ENCODE measurements at regions not wholly inside any gene's neighbourhood (a gene's known extent, or its start where the extent isn't known, plus 50 kb on each side); places are given as distances from the start of the nearest gene placed in this dataset.

DNA sequence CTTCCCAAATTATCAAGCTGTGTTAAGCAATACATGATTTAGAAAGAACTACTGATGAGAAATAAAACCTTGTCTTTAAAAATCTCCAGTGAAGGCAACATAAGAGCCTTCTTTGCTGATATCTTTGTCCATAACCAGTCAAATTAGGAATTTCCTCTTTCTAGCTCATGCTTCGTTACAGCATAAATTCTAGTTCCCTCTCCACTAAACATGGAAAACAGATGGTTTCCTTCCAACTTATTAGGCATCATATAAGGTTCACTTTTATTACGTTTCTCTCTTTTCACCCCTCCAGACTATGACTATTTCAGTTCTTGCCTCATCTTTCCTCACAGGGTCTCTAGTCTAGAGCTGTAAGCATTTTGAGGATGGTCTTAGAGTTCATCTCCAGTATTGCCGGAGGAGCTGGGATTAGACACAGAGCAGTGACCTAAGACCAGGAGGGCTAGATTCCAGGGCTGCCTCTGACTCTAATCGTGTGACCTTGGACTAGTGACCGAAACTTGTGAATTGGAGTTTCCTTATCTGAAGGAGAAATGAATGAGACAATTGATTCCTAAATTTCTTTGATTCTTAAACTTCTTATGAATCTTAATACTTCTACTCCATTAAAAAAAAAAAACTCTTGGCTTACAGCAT is 195.5 kb upstream of the APCDD1 start:
- no peaks in the 10 kb centered on the region for H3K36me3 ChIP-seq

DNA sequence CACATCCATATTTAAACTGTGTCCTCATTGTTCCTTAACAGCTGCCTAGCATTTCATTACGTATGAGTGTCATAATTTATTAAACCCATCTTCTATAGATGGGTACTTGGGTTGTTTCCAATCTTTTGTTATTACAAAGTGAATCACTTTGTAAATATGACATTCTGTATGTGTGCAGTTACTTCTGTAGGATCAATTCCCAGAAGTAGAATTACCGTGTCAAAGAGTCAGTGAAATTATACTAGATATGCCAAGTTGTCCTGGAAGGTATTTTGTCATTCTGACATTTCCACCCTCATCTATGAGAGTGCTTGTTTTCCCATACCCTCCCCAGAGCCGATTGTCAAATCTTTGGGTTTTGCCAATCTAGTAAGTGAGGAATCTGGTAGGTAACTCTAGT is 194.5 kb upstream of the APCDD1 start:
- Histone ChIP-seq H3K4me3 (no peak overlapping the region), H3K9me3 (no peaks in the 10 kb centered on the region), H3K4me1 (peaks cover 0 to 9% (median 0%) of the 10 kb centered on the region in 4 donors), H3K27ac (no peak overlapping the region), H3K36me3 (no peaks in the 10 kb centered on the region), H3K27me3 (no peaks in the 10 kb centered on the region)
- 69 to 72% methylated on average over 3 of the region's 3 CpGs for WGBS, 2 donors
- no peak for TF ChIP-seq POLR2A (IDR thresholded peaks at IDR 0.05)
- TF ChIP-seq POLR2AphosphoS5 (IDR thresholded peaks at IDR 0.05) = no peak
- TF ChIP-seq, protein P1, sequence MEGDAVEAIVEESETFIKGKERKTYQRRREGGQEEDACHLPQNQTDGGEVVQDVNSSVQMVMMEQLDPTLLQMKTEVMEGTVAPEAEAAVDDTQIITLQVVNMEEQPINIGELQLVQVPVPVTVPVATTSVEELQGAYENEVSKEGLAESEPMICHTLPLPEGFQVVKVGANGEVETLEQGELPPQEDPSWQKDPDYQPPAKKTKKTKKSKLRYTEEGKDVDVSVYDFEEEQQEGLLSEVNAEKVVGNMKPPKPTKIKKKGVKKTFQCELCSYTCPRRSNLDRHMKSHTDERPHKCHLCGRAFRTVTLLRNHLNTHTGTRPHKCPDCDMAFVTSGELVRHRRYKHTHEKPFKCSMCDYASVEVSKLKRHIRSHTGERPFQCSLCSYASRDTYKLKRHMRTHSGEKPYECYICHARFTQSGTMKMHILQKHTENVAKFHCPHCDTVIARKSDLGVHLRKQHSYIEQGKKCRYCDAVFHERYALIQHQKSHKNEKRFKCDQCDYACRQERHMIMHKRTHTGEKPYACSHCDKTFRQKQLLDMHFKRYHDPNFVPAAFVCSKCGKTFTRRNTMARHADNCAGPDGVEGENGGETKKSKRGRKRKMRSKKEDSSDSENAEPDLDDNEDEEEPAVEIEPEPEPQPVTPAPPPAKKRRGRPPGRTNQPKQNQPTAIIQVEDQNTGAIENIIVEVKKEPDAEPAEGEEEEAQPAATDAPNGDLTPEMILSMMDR (IDR thresholded peaks at IDR 0.05) = no peak
- no peak for TF ChIP-seq EP300 (IDR thresholded peaks at IDR 0.05)
- ATAC-seq (ENCODE audit: low FRiP score in 2 of 2) = no peak
- DNase-seq = no peak

More for the DNA sequence above, 195.5 kb upstream of the APCDD1 start:
- DNase-seq (no peak), ATAC-seq (ENCODE audit: low FRiP score in 2 of 2) (no peak)
- H3K9me3 ChIP-seq = no peaks in the 10 kb centered on the region
- no peak overlapping the region for H3K27ac ChIP-seq
- H3K27me3 ChIP-seq = no peaks in the 10 kb centered on the region
- WGBS, 2 donors = 76 to 82% methylated on average over 5 of the region's 5 CpGs
- TF ChIP-seq POLR2AphosphoS5 (IDR thresholded peaks at IDR 0.05) (no peak), POLR2A (IDR thresholded peaks at IDR 0.05) (no peak), EP300 (IDR thresholded peaks at IDR 0.05) (no peak)
- TF ChIP-seq, protein P1 (IDR thresholded peaks at IDR 0.05) = no peak
- peaks cover 0 to 9% (median 0%) of the 10 kb centered on the region in 4 donors for H3K4me1 ChIP-seq
- H3K4me3 ChIP-seq = no peak overlapping the region

- no peak overlapping the region for H3K27ac ChIP-seq
- H3K36me3 ChIP-seq = no peaks in the 10 kb centered on the region
- no peaks in the 10 kb centered on the region for H3K9me3 ChIP-seq
- H3K4me3 ChIP-seq = no peak overlapping the region
- no peaks in the 10 kb centered on the region for H3K27me3 ChIP-seq
- ATAC-seq (ENCODE audit: low FRiP score in 2 of 2) = peak; percentile 34 to 56
- no peak for DNase-seq
- TF ChIP-seq POLR2AphosphoS5 (IDR thresholded peaks at IDR 0.05) = no peak
- TF ChIP-seq, protein P1 (IDR thresholded peaks at IDR 0.05) = no peak
- no peak for TF ChIP-seq POLR2A (IDR thresholded peaks at IDR 0.05)
- no peak for TF ChIP-seq EP300 (IDR thresholded peaks at IDR 0.05)
- H3K4me1 ChIP-seq = peaks cover 6 to 15% (median 10%) of the 10 kb centered on the region in 4 donors
- WGBS, 2 donors = 90 to 91% methylated on average over 5 of the region's 5 CpGs
These were observed 192.8 kb upstream of the APCDD1 start for GRCh38 chr18:10261344-10262276.

DNA sequence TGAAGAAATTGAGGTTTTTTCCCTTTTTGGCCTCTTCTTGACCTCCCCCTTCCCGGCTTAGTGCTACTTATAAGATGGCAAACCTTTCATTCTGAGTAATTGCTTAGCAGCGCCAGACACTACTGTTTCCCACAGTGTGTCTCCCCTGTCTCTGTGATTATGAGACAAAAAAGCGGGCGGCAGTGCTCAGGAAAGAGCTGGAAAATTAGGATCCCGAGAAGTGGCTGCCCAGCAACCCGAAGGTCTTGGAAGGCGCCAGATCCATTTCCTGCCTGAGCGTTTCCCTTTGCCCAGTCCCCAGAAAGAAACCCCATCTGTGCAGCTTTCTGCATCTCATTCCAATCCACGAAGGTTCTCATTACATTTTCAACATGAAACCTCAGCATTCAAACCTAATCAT is 191.9 kb upstream of the APCDD1 start:
- 88 to 90% methylated on average over 9 of the region's 9 CpGs for WGBS, 2 donors
- TF ChIP-seq POLR2A (IDR thresholded peaks at IDR 0.05) = no peak
- no peak for TF ChIP-seq EP300 (IDR thresholded peaks at IDR 0.05)
- no peak for TF ChIP-seq POLR2AphosphoS5 (IDR thresholded peaks at IDR 0.05)
- TF ChIP-seq, protein P1 (IDR thresholded peaks at IDR 0.05) = no peak
- Histone ChIP-seq H3K9me3 (no peaks in the 10 kb centered on the region), H3K36me3 (no peaks in the 10 kb centered on the region), H3K4me1 (peaks cover 6 to 15% (median 10%) of the 10 kb centered on the region in 4 donors), H3K27me3 (no peaks in the 10 kb centered on the region), H3K27ac (no peak overlapping the region), H3K4me3 (no peak overlapping the region)
- DNase-seq (no peak), ATAC-seq (ENCODE audit: low FRiP score in 2 of 2) (no peak)
